Adrenal gland (tissue), 5 donors: ENCODE measurements at regions not wholly inside any gene's neighbourhood (a gene's known extent, or its start where the extent isn't known, plus 50 kb on each side); places are given as distances from the start of the nearest gene placed in this dataset.

Experiments used
- POLR2A ChIP-seq, 2 donors: fragments of 450-650 bp; IDR thresholded peaks; one replicate each; pipeline ENCODE4 v1.6.1; 2017; ENCODE audit warnings: antibody characterized with exemption in 2 of 2, mild to moderate bottlenecking in 2 of 2, moderate library complexity in 1 of 2
- TF ChIP-seq, protein P1 (sequence below), 6 experiments: fragments of 450-650 bp in 4 of 6; fragments of 200-600 bp in 2 of 6; sonication (generic) in 1 of 6; IDR thresholded peaks; 1 replicate in 5 of 6; 2 replicates in 1 of 6; pipeline versions ENCODE4 v1.5.1 to v1.8.0; 2016 to 2021; ENCODE audit warnings: antibody characterized with exemption in 6 of 6, mild to moderate bottlenecking in 2 of 6, moderate library complexity in 1 of 6
- donor health status: DM: no; HTN: no; CAD: no.

DNA sequence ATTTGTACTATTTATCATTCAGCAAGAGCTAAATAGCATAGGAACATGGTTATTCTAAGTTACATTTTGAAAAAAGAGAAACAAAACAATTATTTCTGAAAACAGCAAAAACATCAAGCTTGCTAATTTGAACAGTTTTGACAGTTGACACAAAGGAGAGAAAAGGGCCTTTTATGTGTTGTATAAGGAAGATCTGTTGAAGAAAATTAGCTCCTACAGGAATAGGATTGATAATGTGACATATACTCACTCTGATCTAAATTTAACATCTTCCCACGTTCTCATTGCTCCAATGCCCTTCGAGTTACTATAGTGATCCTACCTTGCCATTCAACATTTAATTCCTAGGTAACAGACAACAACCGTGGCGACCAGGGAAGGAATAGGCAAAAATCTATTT, 61.4 kb upstream of the BTG3 start:
- TF ChIP-seq, protein P1, sequence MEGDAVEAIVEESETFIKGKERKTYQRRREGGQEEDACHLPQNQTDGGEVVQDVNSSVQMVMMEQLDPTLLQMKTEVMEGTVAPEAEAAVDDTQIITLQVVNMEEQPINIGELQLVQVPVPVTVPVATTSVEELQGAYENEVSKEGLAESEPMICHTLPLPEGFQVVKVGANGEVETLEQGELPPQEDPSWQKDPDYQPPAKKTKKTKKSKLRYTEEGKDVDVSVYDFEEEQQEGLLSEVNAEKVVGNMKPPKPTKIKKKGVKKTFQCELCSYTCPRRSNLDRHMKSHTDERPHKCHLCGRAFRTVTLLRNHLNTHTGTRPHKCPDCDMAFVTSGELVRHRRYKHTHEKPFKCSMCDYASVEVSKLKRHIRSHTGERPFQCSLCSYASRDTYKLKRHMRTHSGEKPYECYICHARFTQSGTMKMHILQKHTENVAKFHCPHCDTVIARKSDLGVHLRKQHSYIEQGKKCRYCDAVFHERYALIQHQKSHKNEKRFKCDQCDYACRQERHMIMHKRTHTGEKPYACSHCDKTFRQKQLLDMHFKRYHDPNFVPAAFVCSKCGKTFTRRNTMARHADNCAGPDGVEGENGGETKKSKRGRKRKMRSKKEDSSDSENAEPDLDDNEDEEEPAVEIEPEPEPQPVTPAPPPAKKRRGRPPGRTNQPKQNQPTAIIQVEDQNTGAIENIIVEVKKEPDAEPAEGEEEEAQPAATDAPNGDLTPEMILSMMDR (IDR thresholded peaks at IDR 0.05) = no peak
- TF ChIP-seq POLR2A (IDR thresholded peaks at IDR 0.05) = no peak
